ENCODE measurements at regions not wholly inside any gene's neighbourhood (a gene's known extent, or its start where the extent isn't known, plus 50 kb on each side); places are given as distances from the start of the nearest gene placed in this dataset.
"Not testable (repeated sequence)": the region's sequence is repeated elsewhere in the genome, so short reads cannot be mapped to it uniquely, and the experiment has no call there.

- H3K4me3 ChIP-seq (ENCODE audit: low read length) = no peak overlapping the region
- no peak for TF ChIP-seq CTCF (conservative IDR thresholded peaks at IDR 0.05; ENCODE audit: low read depth, low read length)
- DNase-seq (ENCODE audit: low read depth) = no peak
Observed at GRCh38 chr7:131083781-131084180, 243.9 kb upstream of the MKLN1 start.

- H3K4me3 ChIP-seq (ENCODE audit: low read length); DNase-seq (ENCODE audit: low read depth): not testable (repeated sequence)
Observed at GRCh38 chr7:131084336-131084735, 243.3 kb upstream of the MKLN1 start.

- H3K4me3 ChIP-seq (ENCODE audit: low read length) = no peak overlapping the region
- no peak for DNase-seq (ENCODE audit: low read depth)
Observed at GRCh38 chr7:131087756-131088658, 239.7 kb upstream of the MKLN1 start.

GRCh38 chr7:131090188-131090587, 237.5 kb upstream of the MKLN1 start:
- H3K4me3 ChIP-seq (ENCODE audit: low read length) = no peak overlapping the region
- DNase-seq (ENCODE audit: low read depth) = no peak
- no peak for TF ChIP-seq CTCF (conservative IDR thresholded peaks at IDR 0.05; ENCODE audit: low read depth, low read length)

More at GRCh38 chr7:131087756-131088658, 239.7 kb upstream of the MKLN1 start:
- TF ChIP-seq CTCF (conservative IDR thresholded peaks at IDR 0.05; ENCODE audit: low read depth, low read length) = no peak

GRCh38 chr7:131090886-131091692, 236.6 kb upstream of the MKLN1 start:
- no peak for DNase-seq (ENCODE audit: low read depth)
- TF ChIP-seq CTCF (conservative IDR thresholded peaks at IDR 0.05; ENCODE audit: low read depth, low read length) = no peak
- no peak overlapping the region for H3K4me3 ChIP-seq (ENCODE audit: low read length)

GRCh38 chr7:131094685-131095084, 233.0 kb upstream of the MKLN1 start:
- no peak for DNase-seq (ENCODE audit: low read depth)
- TF ChIP-seq CTCF (conservative IDR thresholded peaks at IDR 0.05; ENCODE audit: low read depth, low read length) = no peak
- no peak overlapping the region for H3K4me3 ChIP-seq (ENCODE audit: low read length)

- no peak for DNase-seq (ENCODE audit: low read depth)
- H3K4me3 ChIP-seq (ENCODE audit: low read length) = no peak overlapping the region
- no peak for TF ChIP-seq CTCF (conservative IDR thresholded peaks at IDR 0.05; ENCODE audit: low read depth, low read length)
Observed at GRCh38 chr7:131095346-131095745, 232.3 kb upstream of the MKLN1 start.
